Gastroesophageal sphincter (tissue), 4 donors: ENCODE measurements at regions not wholly inside any gene's neighbourhood (a gene's known extent, or its start where the extent isn't known, plus 50 kb on each side); places are given as distances from the start of the nearest gene placed in this dataset.

ENCODE experiments used
- ATAC-seq: fragments of 150-250 bp; one replicate; pipeline ENCODE4 v1.9.1; 2016; ENCODE audit warnings: mild to moderate bottlenecking, moderate library complexity
- H3K27ac ChIP-seq, 4 donors: fragments of 200-600 bp; sonication (generic) in 3 of 4; 1 replicate in 3 of 4; 2 replicates in 1 of 4; pipeline ENCODE4 v1.5.1; 2016 to 2019
- H3K27me3 ChIP-seq: fragments of 200-600 bp; sonication (generic); one replicate; pipeline ENCODE4 v1.5.1; 2019
- H3K36me3 ChIP-seq, 2 donors: fragments of 200-600 bp; sonication (generic); one replicate each; pipeline ENCODE4 v1.5.1; 2019; ENCODE audit warnings: control low read depth in 1 of 2
- H3K4me1 ChIP-seq, 3 donors: fragments of 200-600 bp; sonication (generic); 1 replicate in 2 of 3; 2 replicates in 1 of 3; pipeline ENCODE4 v1.5.1; 2016 to 2019; ENCODE audit warnings: control low read depth in 2 of 3
- H3K4me3 ChIP-seq, 2 donors: fragments of 200-600 bp; sonication (generic); one replicate each; pipeline ENCODE4 v1.5.1; 2019; ENCODE audit warnings: mild to moderate bottlenecking in 1 of 2, moderate library complexity in 1 of 2
- H3K9me3 ChIP-seq, 3 donors: fragments of 200-600 bp; sonication (generic); one replicate each; pipeline ENCODE4 v1.5.1; 2017 to 2019; ENCODE audit warnings: control low read depth in 2 of 3
- EP300 ChIP-seq: sonication (generic); formaldehyde crosslinking; IDR thresholded peaks from one replicate; pipeline ENCODE4 v1.6.1; 2017; ENCODE audit warnings: antibody characterized with exemption, mild to moderate bottlenecking
- POLR2A ChIP-seq, 2 donors: fragments of 450-650 bp; IDR thresholded peaks; one replicate each; pipeline ENCODE4 v1.6.1; 2017; ENCODE audit warnings: antibody characterized with exemption in 2 of 2, mild to moderate bottlenecking in 2 of 2, moderate library complexity in 1 of 2
- POLR2AphosphoS5 ChIP-seq: sonication (generic); formaldehyde crosslinking; IDR thresholded peaks from one replicate; pipeline ENCODE4 v1.6.1; 2017; ENCODE audit warnings: antibody characterized with exemption
- WGBS, 2 donors: methylation state at CpG; one replicate each; pipeline ENCODE4 v1.1.5; 2018; ENCODE audit warnings: low coverage in 1 of 2; 5-methylcytosine and 5-hydroxymethylcytosine counted together
- TF ChIP-seq, protein P1 (sequence below), 4 experiments: fragments of 200-600 bp in 2 of 4; fragments of 450-650 bp in 2 of 4; sonication (generic) in 1 of 4; IDR thresholded peaks; one replicate each; pipeline ENCODE4 v1.5.1; 2017 to 2019; ENCODE audit warnings: antibody characterized with exemption in 4 of 4, mild to moderate bottlenecking in 2 of 4, moderate library complexity in 2 of 4

DNA sequence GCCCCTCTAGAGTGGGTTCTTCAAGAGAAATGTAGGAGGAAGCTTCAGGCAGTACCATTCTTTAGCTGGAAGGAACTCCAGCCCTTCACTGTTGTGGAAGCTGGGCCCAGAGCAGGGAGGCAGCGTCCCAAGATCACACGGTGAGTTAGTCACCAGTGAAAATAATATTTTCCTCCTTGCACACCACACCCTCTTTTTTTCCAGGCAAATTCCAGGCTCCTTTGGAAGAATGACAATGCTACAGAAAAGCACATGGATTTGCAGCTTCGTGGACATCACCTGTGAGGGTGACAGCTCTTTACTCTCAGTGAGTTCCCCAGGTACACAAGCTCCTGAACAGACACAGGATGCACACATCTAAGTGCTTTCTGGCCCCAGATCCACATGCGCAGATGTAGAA lies 157.1 kb downstream of the COL6A3 start:
- Histone ChIP-seq H3K36me3 (no peaks in the 10 kb centered on the region), H3K9me3 (no peaks in the 10 kb centered on the region), H3K4me3 (no peak overlapping the region), H3K27ac (peak overlapping the region; percentile 36 to 81 (median 56)), H3K27me3 (no peaks in the 10 kb centered on the region), H3K4me1 (peaks cover 8 to 61% (median 32%) of the 10 kb centered on the region in 3 donors)
- TF ChIP-seq EP300, result no peak
- peak; percentile 15 for TF ChIP-seq POLR2AphosphoS5
- ATAC-seq, result peak; percentile 84
- 35 to 80% methylated on average over 1 to 2 of the region's 4 CpGs for WGBS, 2 donors

- H3K27me3 ChIP-seq, result no peaks in the 10 kb centered on the region
- H3K36me3 ChIP-seq, result no peaks in the 10 kb centered on the region
- H3K4me1 ChIP-seq, result peaks cover 8 to 61% (median 32%) of the 10 kb centered on the region in 3 donors
- peak overlapping the region; percentile 42 to 81 (median 56) for H3K27ac ChIP-seq
- ATAC-seq, result peak; percentile 41
- TF ChIP-seq POLR2A (IDR thresholded peaks at IDR 0.05) (no peak), POLR2AphosphoS5 (no peak), EP300 (no peak)
- TF ChIP-seq, protein P1, sequence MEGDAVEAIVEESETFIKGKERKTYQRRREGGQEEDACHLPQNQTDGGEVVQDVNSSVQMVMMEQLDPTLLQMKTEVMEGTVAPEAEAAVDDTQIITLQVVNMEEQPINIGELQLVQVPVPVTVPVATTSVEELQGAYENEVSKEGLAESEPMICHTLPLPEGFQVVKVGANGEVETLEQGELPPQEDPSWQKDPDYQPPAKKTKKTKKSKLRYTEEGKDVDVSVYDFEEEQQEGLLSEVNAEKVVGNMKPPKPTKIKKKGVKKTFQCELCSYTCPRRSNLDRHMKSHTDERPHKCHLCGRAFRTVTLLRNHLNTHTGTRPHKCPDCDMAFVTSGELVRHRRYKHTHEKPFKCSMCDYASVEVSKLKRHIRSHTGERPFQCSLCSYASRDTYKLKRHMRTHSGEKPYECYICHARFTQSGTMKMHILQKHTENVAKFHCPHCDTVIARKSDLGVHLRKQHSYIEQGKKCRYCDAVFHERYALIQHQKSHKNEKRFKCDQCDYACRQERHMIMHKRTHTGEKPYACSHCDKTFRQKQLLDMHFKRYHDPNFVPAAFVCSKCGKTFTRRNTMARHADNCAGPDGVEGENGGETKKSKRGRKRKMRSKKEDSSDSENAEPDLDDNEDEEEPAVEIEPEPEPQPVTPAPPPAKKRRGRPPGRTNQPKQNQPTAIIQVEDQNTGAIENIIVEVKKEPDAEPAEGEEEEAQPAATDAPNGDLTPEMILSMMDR (IDR thresholded peaks at IDR 0.05), result no peak
- WGBS, 2 donors, result 39 to 65% methylated on average over 7 to 10 of the region's 10 CpGs
- no peak overlapping the region for H3K4me3 ChIP-seq
- no peaks in the 10 kb centered on the region for H3K9me3 ChIP-seq
These were observed 156.5 kb downstream of the COL6A3 start for GRCh38 chr2:237257471-237257951.

GRCh38 chr2:237258116-237258515 lies 155.8 kb downstream of the COL6A3 start:
- peaks cover 8 to 67% (median 32%) of the 10 kb centered on the region in 3 donors for H3K4me1 ChIP-seq
- H3K36me3 ChIP-seq, result no peaks in the 10 kb centered on the region
- H3K4me3 ChIP-seq, result no peak overlapping the region
- ATAC-seq, result no peak
- H3K9me3 ChIP-seq, result no peaks in the 10 kb centered on the region
- H3K27me3 ChIP-seq, result no peaks in the 10 kb centered on the region
- TF ChIP-seq POLR2AphosphoS5, result no peak
- no peak for TF ChIP-seq POLR2A (IDR thresholded peaks at IDR 0.05)
- TF ChIP-seq, protein P1 (IDR thresholded peaks at IDR 0.05), result no peak
- H3K27ac ChIP-seq, result peak overlapping the region; percentile 42 to 81 (median 56)
- 61 to 73% methylated on average over 5 to 7 of the region's 7 CpGs for WGBS, 2 donors

- no peak for ATAC-seq
- peaks cover 8 to 70% (median 32%) of the 10 kb centered on the region in 3 donors for H3K4me1 ChIP-seq
These were observed 155.3 kb downstream of the COL6A3 start for GRCh38 chr2:237258615-237259014.

DNA sequence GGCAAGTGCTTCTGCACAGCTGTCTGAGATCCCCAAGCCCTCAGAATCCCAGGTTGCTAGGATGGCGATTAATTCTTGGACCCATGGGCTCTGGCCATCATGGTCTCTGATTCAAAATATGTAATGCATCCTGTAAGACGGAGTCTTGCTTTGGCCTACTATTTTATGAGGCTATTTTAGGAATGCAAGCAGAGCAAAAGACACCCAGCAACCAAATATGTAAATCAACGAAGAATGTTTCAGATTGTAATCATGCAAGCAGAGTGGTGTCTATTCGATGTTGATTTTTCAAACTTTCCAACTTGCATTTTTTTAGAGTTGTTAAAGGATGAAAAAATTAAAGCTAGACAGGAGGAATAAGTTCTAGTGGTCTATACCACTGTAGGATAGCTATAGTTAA lies 154.8 kb downstream of the COL6A3 start:
- peaks cover 8 to 65% (median 32%) of the 10 kb centered on the region in 3 donors for H3K4me1 ChIP-seq
- no peak overlapping the region for H3K4me3 ChIP-seq
- ATAC-seq, result no peak
- no peaks in the 10 kb centered on the region for H3K9me3 ChIP-seq
- H3K27ac ChIP-seq, result peak overlapping the region in 3 of 4 donors; percentile 12 to 69 (median 40)
- 37 to 62% methylated on average over 3 of the region's 4 CpGs for WGBS, 2 donors
- H3K36me3 ChIP-seq, result no peaks in the 10 kb centered on the region
- TF ChIP-seq EP300 (no peak), POLR2AphosphoS5 (no peak), POLR2A (IDR thresholded peaks at IDR 0.05) (no peak)
- TF ChIP-seq, protein P1 (IDR thresholded peaks at IDR 0.05), result no peak
- no peaks in the 10 kb centered on the region for H3K27me3 ChIP-seq

More at GRCh38 chr2:237258615-237259014, 155.3 kb downstream of the COL6A3 start:
- Histone ChIP-seq H3K27me3 (no peaks in the 10 kb centered on the region), H3K27ac (peak overlapping the region in 3 of 4 donors; percentile 12 to 69 (median 40)), H3K9me3 (no peaks in the 10 kb centered on the region), H3K36me3 (no peaks in the 10 kb centered on the region), H3K4me3 (no peak overlapping the region)
- WGBS, 2 donors, result 58 to 68% methylated on average over 4 of the region's 4 CpGs
- TF ChIP-seq POLR2AphosphoS5, result no peak
- no peak for TF ChIP-seq POLR2A (IDR thresholded peaks at IDR 0.05)
- TF ChIP-seq, protein P1 (IDR thresholded peaks at IDR 0.05), result no peak
- TF ChIP-seq EP300, result no peak
